ENCODE measurements at regions not wholly inside any gene's neighbourhood (a gene's known extent, or its start where the extent isn't known, plus 50 kb on each side); places are given as distances from the start of the nearest gene placed in this dataset.
A peak's percentile ranks its signal among the peaks of the same experiment; 100 is the strongest.

DNA sequence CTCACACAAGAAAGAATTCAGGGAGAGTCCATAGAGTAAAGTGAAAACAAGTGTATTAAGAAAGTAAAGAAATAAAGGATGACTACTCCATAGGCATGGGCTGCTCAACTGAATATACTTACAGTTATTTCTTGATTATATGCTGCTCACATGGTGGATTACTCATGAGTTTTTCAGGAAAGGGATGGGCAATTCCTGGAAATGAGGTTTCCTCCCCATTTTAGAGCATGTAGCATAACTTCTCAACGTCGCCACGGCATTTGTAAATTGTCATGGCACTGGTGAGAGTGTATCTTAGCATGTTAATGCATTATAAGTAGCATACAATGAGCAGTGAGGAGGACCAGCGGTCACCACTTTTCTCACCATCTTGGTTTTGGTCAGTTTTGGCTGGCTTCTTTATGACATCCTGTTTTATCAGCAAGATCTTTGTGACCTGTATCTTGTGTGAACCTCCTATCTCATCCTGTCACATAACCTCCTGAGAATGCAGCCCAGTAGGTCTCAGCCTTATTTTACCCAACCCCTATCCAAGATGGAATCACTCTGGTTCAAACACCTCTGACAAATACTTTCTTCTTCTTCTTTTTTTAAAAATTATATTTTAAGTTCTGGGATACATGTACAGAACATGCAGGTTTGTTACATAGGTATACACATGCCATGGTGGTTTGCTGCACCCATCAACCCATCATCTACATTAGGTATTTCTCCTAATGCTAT is 849.7 kb downstream of the TBL1XR1 start (continued):
- TF ChIP-seq GABPB2 (CRISPR knock-in tag; conservative IDR thresholded peaks at IDR 0.05) (no peak), ZNF507 (tag; conservative IDR thresholded peaks at IDR 0.05) (no peak), CCNT2 (IDR thresholded peaks at IDR 0.05; ENCODE audit: borderline replicate concordance, extremely low read depth, insufficient read length, low read depth, low read length) (no peak), SAFB2 (IDR thresholded peaks at IDR 0.05; ENCODE audit: borderline replicate concordance, low read depth, low read length, severe bottlenecking) (no peak), KAT2B (IDR thresholded peaks at IDR 0.05; ENCODE audit: low read depth, low read length) (no peak), HNRNPLL (IDR thresholded peaks at IDR 0.05; ENCODE audit: low read depth, low read length, poor library complexity, severe bottlenecking) (no peak), MYC (IDR thresholded peaks at IDR 0.05; ENCODE audit: low read depth, low read length) (no peak), MYC (CRISPR knock-in tag; IDR thresholded peaks at IDR 0.05; ENCODE audit: borderline replicate concordance, low read depth) (no peak), LARP7 (IDR thresholded peaks at IDR 0.05) (no peak), FIP1L1 (IDR thresholded peaks at IDR 0.05; ENCODE audit: low read depth, low read length, poor library complexity, severe bottlenecking) (no peak), NFXL1 (CRISPR knock-in tag; IDR thresholded peaks at IDR 0.05) (0 out of 2 replicates have a peak, but pooled peaks have one; percentile 20), TAF1 (IDR thresholded peaks at IDR 0.05; ENCODE audit: control insufficient read depth, extremely low read depth, insufficient read depth, low read length, severe bottlenecking) (no peak), ZNF165 (CRISPR knock-in tag; IDR thresholded peaks at IDR 0.05; ENCODE audit: borderline replicate concordance) (no peak), SREBF2 (CRISPR knock-in tag; IDR thresholded peaks at IDR 0.05) (no peak), PYGO2 (tag; IDR thresholded peaks at IDR 0.05) (no peak), ZNF347 (CRISPR knock-in tag; IDR thresholded peaks at IDR 0.05; ENCODE audit: low read depth) (no peak), TCF7 (IDR thresholded peaks at IDR 0.05; ENCODE audit: borderline replicate concordance) (no peak), NBN (IDR thresholded peaks at IDR 0.05; ENCODE audit: low read depth) (no peak), ZNF224 (CRISPR knock-in tag; IDR thresholded peaks at IDR 0.05) (no peak), ZNF197 (CRISPR knock-in tag; IDR thresholded peaks at IDR 0.05; ENCODE audit: low read depth) (no peak), GABPB1 (CRISPR knock-in tag; IDR thresholded peaks at IDR 0.05) (no peak), BCOR (IDR thresholded peaks at IDR 0.05) (no peak), XRCC3 (IDR thresholded peaks at IDR 0.05) (no peak), FOXP1 (CRISPR knock-in tag; IDR thresholded peaks at IDR 0.05) (no peak), CBX5 (IDR thresholded peaks at IDR 0.05; ENCODE audit: borderline replicate concordance, low read depth) (no peak), TEAD4 (IDR thresholded peaks at IDR 0.05; ENCODE audit: low read length) (no peak), TEAD4 (CRISPR knock-in tag; IDR thresholded peaks at IDR 0.05; ENCODE audit: borderline replicate concordance) (no peak), BDP1 (IDR thresholded peaks at IDR 0.05; ENCODE audit: insufficient read depth, insufficient read length) (no peak)
- TF ChIP-seq, protein P1, sequence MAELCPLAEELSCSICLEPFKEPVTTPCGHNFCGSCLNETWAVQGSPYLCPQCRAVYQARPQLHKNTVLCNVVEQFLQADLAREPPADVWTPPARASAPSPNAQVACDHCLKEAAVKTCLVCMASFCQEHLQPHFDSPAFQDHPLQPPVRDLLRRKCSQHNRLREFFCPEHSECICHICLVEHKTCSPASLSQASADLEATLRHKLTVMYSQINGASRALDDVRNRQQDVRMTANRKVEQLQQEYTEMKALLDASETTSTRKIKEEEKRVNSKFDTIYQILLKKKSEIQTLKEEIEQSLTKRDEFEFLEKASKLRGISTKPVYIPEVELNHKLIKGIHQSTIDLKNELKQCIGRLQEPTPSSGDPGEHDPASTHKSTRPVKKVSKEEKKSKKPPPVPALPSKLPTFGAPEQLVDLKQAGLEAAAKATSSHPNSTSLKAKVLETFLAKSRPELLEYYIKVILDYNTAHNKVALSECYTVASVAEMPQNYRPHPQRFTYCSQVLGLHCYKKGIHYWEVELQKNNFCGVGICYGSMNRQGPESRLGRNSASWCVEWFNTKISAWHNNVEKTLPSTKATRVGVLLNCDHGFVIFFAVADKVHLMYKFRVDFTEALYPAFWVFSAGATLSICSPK (IDR thresholded peaks at IDR 0.05; ENCODE audit: borderline replicate concordance) = no peak
- TF ChIP-seq, protein P2, sequence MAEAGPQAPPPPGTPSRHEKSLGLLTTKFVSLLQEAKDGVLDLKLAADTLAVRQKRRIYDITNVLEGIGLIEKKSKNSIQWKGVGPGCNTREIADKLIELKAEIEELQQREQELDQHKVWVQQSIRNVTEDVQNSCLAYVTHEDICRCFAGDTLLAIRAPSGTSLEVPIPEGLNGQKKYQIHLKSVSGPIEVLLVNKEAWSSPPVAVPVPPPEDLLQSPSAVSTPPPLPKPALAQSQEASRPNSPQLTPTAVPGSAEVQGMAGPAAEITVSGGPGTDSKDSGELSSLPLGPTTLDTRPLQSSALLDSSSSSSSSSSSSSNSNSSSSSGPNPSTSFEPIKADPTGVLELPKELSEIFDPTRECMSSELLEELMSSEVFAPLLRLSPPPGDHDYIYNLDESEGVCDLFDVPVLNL (CRISPR knock-in tag; IDR thresholded peaks at IDR 0.05; ENCODE audit: low read depth) = no peak

All from K562 (cell line).